Endothelial cell of umbilical vein (primary cell): ENCODE measurements at regions not wholly inside any gene's neighbourhood (a gene's known extent, or its start where the extent isn't known, plus 50 kb on each side); places are given as distances from the start of the nearest gene placed in this dataset.

Source experiments
- BruUV-seq: library from RNA; stranded (reverse); fragments of 400-500 nt; replicated peaks from 2 replicates; lab custom pipeline; 2021; lab: Mats Ljungman, UMichigan
- CTCF ChIA-PET: fragments of 300-600, 350-600 bp; sonication (Branson Sonifier 250); formaldehyde crosslinking; loops from one replicate; lab custom pipeline; 2021; ENCODE audit warnings: antibody characterized with exemption, inconsistent platforms; lab: Charles Lee
- POLR2A ChIA-PET: fragments of 300-600, 350-600 bp; sonication (Branson Sonifier 250); formaldehyde crosslinking; loops from one replicate; lab custom pipeline; 2021; ENCODE audit warnings: antibody characterized with exemption, inconsistent platforms; lab: Charles Lee
- DNase-seq: peaks from one replicate; pipeline ENCODE4 v3.0.0-alpha.2; 2011; ENCODE audit warnings: low read depth, low spot score
- FAIRE-seq: peaks from 2 replicates; lab custom pipeline; 2011; peaks lifted over from hg19 to GRCh38; lab: Jason Lieb, UNC
- H2AFZ ChIP-seq: 2 replicates; pipeline ENCODE4 v1.6.0; 2012; ENCODE audit warnings: low read depth, low read length, control low read depth, inconsistent platforms
- H3K27ac ChIP-seq: 2 replicates; pipeline ENCODE4 v1.5.1; 2011; ENCODE audit warnings: low read depth, mild to moderate bottlenecking, control low read depth, low read length, moderate library complexity; ENCODE audit not compliant: insufficient read depth
- H3K27me3 ChIP-seq, 2 experiments: 2 replicates each; pipeline versions ENCODE4 v1.6.0 to v1.6.1; 2011; ENCODE audit warnings: low read length in 2 of 2, mixed read lengths in 1 of 2; ENCODE audit not compliant: control insufficient read depth in 2 of 2, insufficient read depth in 2 of 2
- H3K36me3 ChIP-seq, 2 experiments: 2 replicates in 1 of 2; 3 replicates in 1 of 2; pipeline ENCODE4 v1.5.1; 2011; ENCODE audit warnings: low read length in 2 of 2, mild to moderate bottlenecking in 1 of 2, moderate library complexity in 1 of 2; ENCODE audit not compliant: control insufficient read depth in 2 of 2, insufficient read depth in 2 of 2; ENCODE audit errors: extremely low read depth in 1 of 2
- H3K4me1 ChIP-seq: 3 replicates; pipeline ENCODE4 v1.5.1; 2011; ENCODE audit warnings: mild to moderate bottlenecking, low read length; ENCODE audit not compliant: control insufficient read depth, insufficient read depth; ENCODE audit errors: extremely low read depth
- H3K4me2 ChIP-seq: 2 replicates; pipeline ENCODE4 v1.6.1; 2011; ENCODE audit warnings: low read length, control low read depth, mixed read lengths; ENCODE audit not compliant: insufficient read depth
- H3K4me3 ChIP-seq, 3 experiments: fragments of 200-600 bp in 1 of 3; sonication (generic), shearing (Covaris generic) in 1 of 3; replicated peaks in 1 of 3; 2 replicates each; pipeline ENCODE4 v1.5.1; 2011 to 2016; ENCODE audit warnings: control low read depth in 3 of 3, low read length in 3 of 3, mild to moderate bottlenecking in 2 of 3, inconsistent platforms in 1 of 3, low read depth in 1 of 3, moderate library complexity in 1 of 3; ENCODE audit not compliant: insufficient read depth in 1 of 3
- H3K79me2 ChIP-seq: 2 replicates; pipeline ENCODE4 v1.6.0; 2012; ENCODE audit warnings: low read length, inconsistent platforms; ENCODE audit not compliant: control insufficient read depth, insufficient read depth
- H3K9ac ChIP-seq: replicated peaks from 2 replicates; pipeline ENCODE3; 2011; ENCODE audit warnings: low read length, control low read depth; ENCODE audit not compliant: insufficient read depth; ENCODE audit errors: extremely low read depth
- H3K9me1 ChIP-seq: replicated peaks from 3 replicates; pipeline ENCODE4 v1.6.0; 2011; ENCODE audit warnings: mild to moderate bottlenecking, low read length; ENCODE audit not compliant: control insufficient read depth, insufficient read depth; ENCODE audit errors: extremely low read depth
- H3K9me3 ChIP-seq: replicated peaks from 2 replicates; pipeline ENCODE4 v1.5.1; 2012; ENCODE audit warnings: low read length, inconsistent platforms; ENCODE audit not compliant: control insufficient read depth, insufficient read depth
- H4K20me1 ChIP-seq: replicated peaks from 2 replicates; pipeline ENCODE3; 2011; ENCODE audit warnings: mild to moderate bottlenecking, low read length; ENCODE audit not compliant: control insufficient read depth, insufficient read depth; ENCODE audit errors: extremely low read depth
- CTCF ChIP-seq, 2 donors: IDR thresholded peaks; 1 replicate in 1 of 2; 2 replicates in 1 of 2; pipeline ENCODE4 v1.5.1; 2011; ENCODE audit warnings: low read length in 2 of 2, mild to moderate bottlenecking in 2 of 2, moderate library complexity in 2 of 2, control low read depth in 1 of 2, inconsistent platforms in 1 of 2, low read depth in 1 of 2; ENCODE audit not compliant: insufficient read depth in 1 of 2; ENCODE audit errors: extremely low read depth in 1 of 2
- EZH2 ChIP-seq: IDR thresholded peaks from 2 replicates; pipeline ENCODE4 v1.6.1; 2012; ENCODE audit warnings: borderline replicate concordance, low read depth, mild to moderate bottlenecking, moderate library complexity, low read length, inconsistent platforms; ENCODE audit not compliant: severe bottlenecking
- FOS ChIP-seq: IDR thresholded peaks from 2 replicates; pipeline ENCODE4 v1.6.1; 2011; ENCODE audit warnings: mild to moderate bottlenecking, low read length, moderate library complexity, borderline replicate concordance; ENCODE audit not compliant: insufficient read depth
- GATA2 ChIP-seq: IDR thresholded peaks from 2 replicates; pipeline ENCODE4 v1.7.0; 2011; ENCODE audit warnings: low read depth, mild to moderate bottlenecking, moderate library complexity, mixed read lengths, low read length; ENCODE audit not compliant: insufficient read length, insufficient read depth
- JUN ChIP-seq: IDR thresholded peaks from 2 replicates; pipeline ENCODE4 v1.6.1; 2011; ENCODE audit warnings: borderline replicate concordance, low read depth; ENCODE audit not compliant: insufficient read length, insufficient read depth
- MAX ChIP-seq: IDR thresholded peaks from 2 replicates; pipeline ENCODE4 v1.6.1; 2011; ENCODE audit not compliant: insufficient read depth, insufficient read length
- MYC ChIP-seq: IDR thresholded peaks from one replicate; pipeline ENCODE4 v1.6.1; 2011; ENCODE audit warnings: mild to moderate bottlenecking, low read depth, low read length
- POLR2A ChIP-seq: IDR thresholded peaks from 2 replicates; pipeline ENCODE4 v1.6.1; 2012; ENCODE audit warnings: low read depth, mild to moderate bottlenecking, control low read depth, low read length
- POLR2AphosphoS5 ChIP-seq: IDR thresholded peaks from 2 replicates; pipeline ENCODE4 v1.6.1; 2012; ENCODE audit warnings: low read depth, mild to moderate bottlenecking, control low read depth, low read length, moderate library complexity; ENCODE audit not compliant: insufficient read depth
- dilution Hi-C: fragments of 300-500 bp; cut with MboI; formaldehyde crosslinking; loops from one replicate; pipeline ENCODE4 v1.15.0; 2019; ENCODE audit warnings: low sequenced_read_pairs; ENCODE audit not compliant: extremely low pct_ligation_motif_present
- intact Hi-C: fragments of 100-400 bp; cut with micrococcal nuclease; formaldehyde crosslinking; loops from one replicate; pipeline ENCODE4 v1.10.0; 2022

- intact Hi-C loops = no loop called here
Observed at GRCh38 chr1:82220754-82221153, 420.0 kb downstream of the ADGRL2 start.

More at GRCh38 chr1:82220754-82221153, 420.0 kb downstream of the ADGRL2 start:
- CTCF ChIA-PET = no interaction called here
- DNase-seq (no peak), FAIRE-seq (no peak)
- no peak for TF ChIP-seq POLR2AphosphoS5
- TF ChIP-seq FOS = no peak
- TF ChIP-seq GATA2 = no peak
- TF ChIP-seq MYC = no peak
- no peak for TF ChIP-seq POLR2A
- TF ChIP-seq JUN = no peak
- no peak for TF ChIP-seq MAX
- TF ChIP-seq EZH2 = no peak
- no peak for TF ChIP-seq CTCF (IDR thresholded peaks at IDR 0.05; ENCODE audit: extremely low read depth in 1 of 2, insufficient read depth in 1 of 2, low read depth in 1 of 2, low read length in 2 of 2)
- no peaks in the 10 kb centered on the region for H3K79me2 ChIP-seq
- no TSS peak for BruUV-seq
- H3K27me3 ChIP-seq = no peaks in the 10 kb centered on the region
- no peaks in the 10 kb centered on the region for H3K36me3 ChIP-seq
- H3K27ac ChIP-seq = no peak overlapping the region
- dilution Hi-C loops = no loop called here
- H3K4me2 ChIP-seq = no peak overlapping the region
- no peaks in the 10 kb centered on the region for H4K20me1 ChIP-seq
- H3K4me3 ChIP-seq = no peak overlapping the region
- POLR2A ChIA-PET = no interaction called here
- H3K9me1 ChIP-seq = no peaks in the 10 kb centered on the region
- H2AFZ ChIP-seq = no peak overlapping the region
- peaks cover 6% of the 10 kb centered on the region for H3K4me1 ChIP-seq
- H3K9me3 ChIP-seq = no peaks in the 10 kb centered on the region
- H3K9ac ChIP-seq = no peak overlapping the region
